Fibroblast of skin of back (primary cell): ENCODE measurements at regions not wholly inside any gene's neighbourhood (a gene's known extent, or its start where the extent isn't known, plus 50 kb on each side); places are given as distances from the start of the nearest gene placed in this dataset.

Source experiments
- DNase-seq: peaks from one replicate; pipeline ENCODE4 v3.0.0-alpha.2; 2013

GRCh38 chr5:20266066-20266465, 278.1 kb upstream of the CDH18 start:
- DNase-seq = no peak

- DNase-seq = no peak
Observed at GRCh38 chr5:20262896-20263295, 274.9 kb upstream of the CDH18 start.

GRCh38 chr5:20254748-20255147, 266.7 kb upstream of the CDH18 start:
- no peak for DNase-seq

- DNase-seq = peak; percentile 2
Observed at GRCh38 chr5:20248118-20248517, 260.1 kb upstream of the CDH18 start.

GRCh38 chr5:20245432-20245974, 257.5 kb upstream of the CDH18 start:
- DNase-seq = no peak

GRCh38 chr5:20241351-20241750, 253.4 kb upstream of the CDH18 start:
- DNase-seq = no peak

GRCh38 chr5:20231040-20231439, 243.0 kb upstream of the CDH18 start:
- DNase-seq = peak; percentile 3

- no peak for DNase-seq
Observed at GRCh38 chr5:20230010-20230409, 242.0 kb upstream of the CDH18 start.

GRCh38 chr5:20229303-20230005, 241.5 kb upstream of the CDH18 start:
- DNase-seq = peak; percentile 1

GRCh38 chr5:20224966-20225365, 237.0 kb upstream of the CDH18 start:
- no peak for DNase-seq

GRCh38 chr5:20224046-20224445, 236.0 kb upstream of the CDH18 start:
- no peak for DNase-seq

- no peak for DNase-seq
Observed at GRCh38 chr5:20223451-20223850, 235.5 kb upstream of the CDH18 start.

GRCh38 chr5:20215257-20215656, 227.3 kb upstream of the CDH18 start:
- DNase-seq = no peak

GRCh38 chr5:20213803-20214202, 225.8 kb upstream of the CDH18 start:
- no peak for DNase-seq

- DNase-seq = no peak
Observed at GRCh38 chr5:20212701-20213100, 224.7 kb upstream of the CDH18 start.

GRCh38 chr5:20166456-20166855, 178.5 kb upstream of the CDH18 start:
- peak; percentile 2 for DNase-seq

GRCh38 chr5:20158006-20158405, 170.0 kb upstream of the CDH18 start:
- no peak for DNase-seq

- peak; percentile 58 for DNase-seq
Observed at GRCh38 chr5:20157089-20157488, 169.1 kb upstream of the CDH18 start.

GRCh38 chr5:20145240-20145639, 157.2 kb upstream of the CDH18 start:
- no peak for DNase-seq

- no peak for DNase-seq
Observed at GRCh38 chr5:20129501-20129900, 141.5 kb upstream of the CDH18 start.

GRCh38 chr5:20128343-20128742, 140.3 kb upstream of the CDH18 start:
- DNase-seq = no peak

GRCh38 chr5:20114526-20114925, 126.5 kb upstream of the CDH18 start:
- DNase-seq = no peak

GRCh38 chr5:20113931-20114330, 125.9 kb upstream of the CDH18 start:
- no peak for DNase-seq

GRCh38 chr5:20113031-20113715, 125.2 kb upstream of the CDH18 start:
- DNase-seq = peak; percentile 32
